Limb (tissue), 2 donors: ENCODE measurements at regions not wholly inside any gene's neighbourhood (a gene's known extent, or its start where the extent isn't known, plus 50 kb on each side); places are given as distances from the start of the nearest gene placed in this dataset.
"Not testable (repeated sequence)": the region's sequence is repeated elsewhere in the genome, so short reads cannot be mapped to it uniquely, and the experiment has no call there.

Experiments used
- DNase-seq, 2 donors: peaks; one replicate each; pipeline ENCODE4 v3.0.0-alpha.2; 2016; ENCODE audit errors: extremely low spot score in 2 of 2

DNA sequence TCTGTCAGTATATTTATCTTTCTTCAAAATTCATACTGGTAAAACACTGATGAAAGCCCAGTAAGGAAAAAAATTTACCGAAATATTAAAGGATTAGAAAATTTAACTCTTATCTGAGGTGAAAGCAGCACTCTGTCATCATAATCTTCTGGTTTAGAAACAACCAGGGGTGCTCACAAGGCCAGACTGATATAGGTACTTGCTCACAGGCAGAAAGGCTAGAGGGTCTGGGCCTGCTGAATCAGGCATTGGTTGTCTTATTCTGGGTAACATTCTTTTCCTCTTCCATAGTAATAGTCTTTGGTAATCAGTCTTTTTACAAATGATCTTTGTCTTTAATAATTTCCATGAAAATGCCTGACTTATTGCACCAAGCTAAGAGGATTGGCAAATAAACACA lies 221.4 kb upstream of the TFPI start:
- DNase-seq: no peak

DNA sequence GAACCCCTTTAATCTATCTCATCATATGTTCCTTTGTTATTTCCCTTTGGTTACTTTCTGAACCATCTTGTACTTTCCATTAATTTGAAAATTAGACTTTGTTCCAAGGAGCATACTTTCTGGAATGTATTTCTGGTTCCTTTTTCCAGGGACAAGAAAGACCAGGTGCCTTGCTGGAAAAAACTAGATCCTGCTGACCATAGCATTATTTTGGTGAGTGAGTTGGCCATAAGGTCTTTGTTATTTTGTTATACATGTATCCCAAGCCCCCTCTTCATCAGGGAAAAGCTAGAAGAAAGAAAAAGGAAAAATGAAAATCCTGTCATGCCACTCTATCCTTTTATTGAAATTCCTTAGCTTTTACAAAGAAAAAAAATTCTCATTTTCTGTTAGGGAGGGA lies 228.1 kb upstream of the TFPI start:
- no peak for DNase-seq

DNA sequence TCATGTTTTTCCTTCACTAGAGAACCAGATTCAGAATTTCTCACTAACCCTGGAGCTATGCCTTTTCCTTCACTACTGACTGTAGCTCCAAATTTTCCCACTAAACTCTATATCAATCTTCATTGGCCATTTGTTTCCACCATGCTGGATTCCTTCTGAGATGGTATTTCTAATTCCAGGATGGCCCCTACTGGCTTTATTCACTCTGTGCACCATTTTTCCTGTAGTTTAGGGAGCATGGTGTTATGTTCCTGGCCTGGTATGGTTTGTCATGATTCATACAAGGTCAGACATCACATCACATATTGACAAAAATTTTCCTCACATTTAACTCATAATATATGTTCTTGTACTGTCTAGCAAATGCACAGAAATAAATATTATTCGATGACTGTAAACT lies 229.2 kb upstream of the TFPI start:
- no peak for DNase-seq

DNA sequence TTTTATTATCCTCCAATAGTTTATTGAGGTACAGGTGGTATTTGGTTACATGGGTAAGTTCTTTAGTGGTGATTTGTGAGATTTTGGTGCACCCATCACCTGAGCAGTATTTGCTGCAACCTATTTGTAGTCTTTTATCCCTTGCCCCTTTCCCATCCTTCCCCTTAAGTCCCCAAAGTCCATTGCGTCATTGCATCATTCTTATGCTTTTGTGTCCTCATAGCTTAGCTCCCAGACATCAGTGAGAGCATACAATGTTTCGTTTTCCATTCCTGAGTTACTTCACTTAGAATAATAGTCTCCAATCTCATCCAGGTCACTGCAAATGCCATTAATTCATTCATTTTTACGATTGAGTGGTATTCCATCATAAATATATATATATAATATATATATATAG lies 229.9 kb upstream of the TFPI start:
- not testable (repeated sequence) for DNase-seq

DNA sequence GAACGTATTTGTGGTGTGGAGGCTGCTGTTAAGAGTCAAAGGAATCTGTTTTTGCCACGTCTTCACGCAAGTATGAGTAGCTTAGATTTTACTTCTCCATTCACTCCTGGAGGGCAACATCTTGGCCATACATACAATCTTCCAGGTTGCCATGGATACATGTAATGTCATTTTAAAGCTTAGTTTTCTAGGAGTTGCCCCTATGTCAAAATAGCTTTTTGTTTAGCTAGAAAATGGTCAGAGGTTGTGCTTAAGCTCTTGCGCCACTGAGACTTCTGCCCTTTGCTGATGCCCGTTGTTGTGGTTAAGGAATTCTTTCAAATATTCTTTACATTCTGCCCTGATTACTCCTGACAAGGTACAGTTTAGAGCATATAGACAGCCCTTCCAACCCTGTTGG lies 245.4 kb upstream of the TFPI start:
- DNase-seq: no peak

DNA sequence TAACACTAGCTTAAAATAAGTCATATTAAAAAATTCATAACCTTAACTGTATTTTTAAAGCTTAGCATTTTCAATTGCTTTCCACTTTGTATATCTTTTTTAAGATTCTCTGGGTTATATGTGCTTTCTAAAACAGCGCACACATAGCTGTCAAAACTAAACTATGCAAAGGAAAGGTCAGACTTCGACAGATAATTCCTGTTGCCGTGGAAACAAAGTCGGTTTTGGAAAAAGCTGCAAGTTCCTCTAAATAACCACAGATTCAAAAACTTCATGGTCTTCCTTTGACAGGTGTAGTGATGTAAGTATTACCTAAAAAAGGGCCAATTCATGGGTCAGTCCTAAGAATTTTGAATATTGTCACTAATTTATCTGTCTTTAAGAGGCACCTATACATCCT lies 249.6 kb upstream of the TFPI start:
- no peak for DNase-seq

DNA sequence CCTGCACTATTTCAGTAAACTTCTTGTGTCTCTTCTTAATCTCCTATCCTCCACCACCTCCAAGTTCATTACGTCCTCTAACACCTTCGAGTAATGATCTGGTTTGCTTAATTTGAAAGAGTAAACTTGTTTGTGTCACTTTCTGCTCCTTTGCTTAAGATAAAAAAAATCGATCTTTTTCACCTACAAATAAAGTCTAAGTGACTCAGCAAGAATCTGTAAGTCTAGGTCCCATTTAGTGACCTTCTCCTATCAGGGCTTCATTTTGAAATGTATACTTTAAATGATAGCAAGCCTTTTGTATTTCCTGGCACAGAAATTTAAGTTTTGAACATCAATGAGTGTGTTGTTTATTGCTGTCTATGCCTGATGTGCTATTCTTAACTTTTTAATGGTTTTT lies 260.9 kb upstream of the TFPI start:
- DNase-seq: no peak

DNA sequence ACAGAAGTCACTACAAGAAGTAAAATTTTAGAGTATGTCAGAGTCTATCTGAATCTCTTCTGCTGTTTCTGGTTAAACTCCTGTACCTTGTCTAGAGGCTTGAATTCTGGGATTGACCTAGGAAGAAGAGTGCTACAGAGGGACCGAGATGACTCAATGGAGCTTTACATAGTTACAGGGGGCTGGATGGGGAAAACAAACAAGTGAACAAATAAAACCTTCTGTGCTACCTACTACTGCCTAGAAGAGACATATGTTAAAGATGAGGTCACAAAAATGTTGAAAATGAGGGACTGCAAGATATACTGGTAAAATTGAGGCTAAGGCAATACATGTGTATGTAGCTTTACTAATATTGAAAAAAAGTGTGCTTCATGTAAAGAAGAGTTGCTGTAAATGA lies 265.4 kb upstream of the TFPI start:
- no peak for DNase-seq

DNA sequence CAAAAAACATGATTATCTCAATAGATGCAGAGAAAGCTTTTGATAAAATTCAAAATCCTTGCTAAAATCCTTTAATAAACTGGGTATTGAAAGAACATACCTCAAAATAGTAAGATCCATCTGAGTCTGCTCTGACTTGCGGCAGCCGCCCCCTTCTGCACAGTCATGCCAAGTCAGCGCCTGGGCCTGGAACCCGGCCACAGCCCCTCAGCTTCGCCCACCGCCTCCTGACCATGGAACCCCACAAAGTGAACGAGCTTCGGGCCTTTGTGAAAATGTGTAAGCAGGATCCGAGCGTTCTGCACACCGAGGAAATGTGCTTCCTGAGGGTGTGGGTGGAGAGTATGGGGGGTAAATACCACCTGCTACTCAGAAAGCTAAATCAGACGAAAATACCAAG lies 270.9 kb upstream of the TFPI start:
- no peak for DNase-seq

DNA sequence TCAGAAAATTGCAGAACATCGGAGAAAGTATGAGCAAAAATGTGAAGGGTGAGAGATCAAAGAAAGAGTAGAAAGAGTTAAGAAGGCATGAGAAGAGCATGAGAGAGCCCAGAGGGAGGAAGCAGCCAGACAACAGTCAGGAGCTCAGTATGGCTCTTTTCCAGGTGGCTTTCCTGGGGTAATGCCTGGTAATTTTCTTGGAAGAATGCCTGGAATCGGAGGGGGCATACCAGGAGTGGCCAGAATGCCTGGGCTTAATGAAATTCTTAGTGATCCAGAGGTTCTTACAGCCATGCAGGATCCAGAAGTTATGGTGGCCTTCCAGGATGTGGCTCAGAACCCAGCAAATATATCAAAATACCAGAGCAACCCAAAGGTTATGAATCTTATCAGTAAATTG lies 271.8 kb upstream of the TFPI start:
- no peak for DNase-seq

DNA sequence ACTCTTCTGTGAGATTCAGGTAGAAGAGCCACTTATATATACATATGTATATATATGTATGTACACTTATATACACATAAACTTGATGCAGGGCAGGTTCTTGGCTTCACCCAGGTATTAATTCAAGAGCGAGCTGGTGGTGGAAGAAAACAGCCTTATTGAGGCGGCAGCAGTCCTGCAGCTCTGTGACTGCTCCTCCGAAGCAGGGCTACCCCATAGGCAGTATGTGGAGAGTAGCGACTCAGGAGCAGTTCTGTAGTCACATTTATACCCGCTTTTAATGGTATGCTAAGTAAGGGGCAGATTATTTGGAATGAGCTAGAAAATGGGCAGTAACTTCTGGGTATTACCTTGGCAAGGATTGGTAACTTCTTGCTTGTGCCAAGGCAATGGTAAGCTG lies 280.6 kb upstream of the TFPI start:
- no peak for DNase-seq

DNA sequence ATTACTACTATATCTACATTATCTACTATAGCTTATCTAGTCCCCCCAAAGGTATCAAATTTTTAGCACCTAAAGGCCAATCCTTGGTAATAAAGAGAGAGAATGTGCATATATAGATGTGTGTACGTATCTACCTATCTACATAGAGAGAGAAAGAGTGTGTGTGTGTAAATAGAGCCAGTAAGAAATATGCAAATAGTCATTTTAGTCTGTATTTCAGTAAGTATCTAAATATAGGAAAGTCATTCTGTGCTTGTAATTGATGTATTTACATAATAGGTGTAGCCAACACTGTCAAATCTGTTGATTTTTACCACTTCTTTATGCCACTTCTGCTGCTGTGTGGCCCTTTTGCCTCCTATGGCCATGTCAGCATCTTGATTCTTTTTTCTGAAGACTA lies 284.5 kb upstream of the TFPI start:
- no peak for DNase-seq

DNA sequence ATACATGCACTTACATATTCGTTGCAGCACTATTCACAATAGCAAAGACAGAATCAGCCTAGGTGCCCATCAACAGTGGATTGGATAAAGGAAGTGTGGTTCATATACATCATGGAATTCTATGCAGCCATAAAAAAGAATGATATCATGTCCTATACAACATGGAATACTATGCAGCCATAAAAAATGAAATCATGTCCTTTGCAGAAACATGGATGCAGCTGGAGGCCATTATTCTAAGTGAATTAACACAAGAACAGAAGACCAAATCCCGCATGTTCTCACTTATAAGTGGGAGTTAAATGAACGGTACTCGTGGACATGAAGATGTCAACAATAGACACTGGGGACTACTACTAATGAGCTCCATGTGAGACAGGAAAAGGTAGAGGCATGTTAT lies 288.1 kb upstream of the TFPI start:
- DNase-seq: no peak

DNA sequence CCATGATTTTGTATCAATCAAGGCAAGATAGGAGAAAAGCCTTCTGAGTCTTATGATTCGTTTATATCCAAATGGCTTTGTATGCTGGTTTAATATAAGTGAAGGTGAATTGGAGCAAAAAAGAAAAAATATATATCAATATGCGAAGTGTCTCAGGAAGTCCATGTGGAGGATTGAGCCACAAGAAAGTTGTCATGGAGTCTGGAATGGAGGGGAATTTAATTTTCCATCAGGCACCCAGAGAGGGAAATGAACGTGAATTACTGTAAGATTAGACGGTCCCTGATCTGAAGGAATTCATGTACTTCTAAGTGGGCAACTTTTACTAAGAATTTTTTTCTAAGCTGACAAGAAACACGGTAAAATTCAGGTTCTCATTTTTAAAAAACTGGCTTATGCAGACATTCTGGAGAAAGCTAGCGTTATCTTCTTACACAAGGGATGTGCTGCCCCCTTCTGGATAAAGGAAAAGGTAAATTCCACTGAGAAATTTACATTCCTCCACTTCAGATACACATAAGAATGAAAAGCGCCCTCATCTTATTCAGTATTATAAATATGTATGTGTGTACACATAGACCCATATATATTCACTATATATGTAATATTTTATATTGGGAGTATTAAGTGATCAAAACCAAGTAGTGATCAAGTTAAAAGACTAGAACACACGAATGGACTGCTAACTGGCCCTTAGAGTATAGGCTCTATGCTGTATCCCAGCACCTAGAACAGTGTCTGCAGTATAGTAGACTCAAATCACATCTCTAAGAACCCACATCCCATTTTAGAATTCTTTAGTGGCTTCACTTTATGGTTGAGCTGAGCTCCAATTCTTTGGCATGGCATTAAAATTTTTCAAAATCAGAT lies 289.0 kb upstream of the TFPI start:
- DNase-seq: peak in 1 of 2 donors; percentile 60

DNA sequence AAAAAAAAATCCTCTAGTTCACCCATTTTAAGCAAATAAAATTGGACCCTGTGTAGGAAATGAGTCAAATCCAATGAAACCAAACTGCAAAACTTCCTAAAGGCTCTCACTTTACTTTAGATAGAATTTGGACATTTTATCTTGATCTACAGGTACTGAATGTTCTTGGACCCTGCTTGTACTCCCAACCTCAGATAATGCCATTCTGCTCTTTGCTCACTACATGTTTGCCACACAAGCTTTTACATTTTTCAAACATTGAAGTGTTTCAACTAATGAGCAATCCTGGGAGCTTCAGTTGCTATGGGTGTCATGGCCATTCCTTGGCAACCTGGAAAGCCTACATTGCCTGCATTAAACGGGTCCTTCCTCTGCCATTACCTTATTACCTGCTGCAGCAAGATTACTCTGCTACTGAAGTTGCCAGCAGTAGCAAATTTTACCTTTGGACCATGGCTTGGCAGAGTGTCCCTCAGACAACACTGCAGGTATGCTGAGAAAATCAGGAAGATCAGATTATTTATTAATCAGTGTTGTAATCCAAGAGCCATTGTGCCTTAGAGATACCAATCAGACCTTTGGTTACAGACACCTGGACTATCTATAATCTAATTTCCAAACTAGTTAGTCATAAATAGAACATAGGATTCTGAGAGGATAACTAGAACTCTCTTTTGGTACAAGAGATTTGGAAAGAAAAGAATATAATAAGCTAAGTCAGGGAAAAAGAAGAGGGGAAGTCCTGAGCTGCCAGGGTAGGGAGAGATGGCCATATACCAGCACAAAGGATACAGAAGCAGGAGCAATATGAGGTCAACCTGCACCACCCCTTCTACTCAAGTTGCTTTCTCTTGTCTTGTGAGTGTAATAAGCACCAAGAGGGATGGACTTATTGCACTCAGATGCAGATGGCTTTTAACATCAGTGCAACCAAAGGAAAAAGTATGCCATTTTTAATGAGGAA lies 293.3 kb upstream of the TFPI start:
- DNase-seq: no peak

DNA sequence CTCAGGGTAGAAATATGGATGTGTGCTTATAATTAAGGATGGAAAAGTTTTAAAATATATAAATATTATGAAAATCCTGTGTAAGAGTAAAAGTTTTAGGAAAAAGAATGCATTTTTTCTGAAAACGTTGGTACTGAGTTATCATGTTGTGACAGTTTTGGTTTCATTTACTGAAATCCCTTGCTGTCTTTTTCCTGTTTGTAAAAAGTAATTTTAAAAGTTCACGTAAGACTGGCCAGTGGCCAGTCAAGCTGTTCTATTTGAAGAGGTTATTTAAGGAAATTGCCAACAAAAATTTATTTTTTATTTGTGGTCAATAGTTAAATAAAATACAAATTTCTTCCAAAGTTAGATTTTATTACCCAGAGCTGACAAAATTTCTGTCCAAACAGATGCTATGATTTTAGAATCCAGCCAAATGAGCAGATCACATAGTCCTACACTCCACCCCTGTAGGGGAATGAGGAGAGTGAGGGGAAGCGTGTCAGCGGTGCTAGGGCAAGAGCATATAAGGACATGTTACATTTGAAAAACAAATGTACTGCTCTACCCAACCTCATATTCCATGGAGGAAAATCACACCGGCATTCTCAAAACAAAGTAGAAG lies 297.8 kb upstream of the TFPI start:
- DNase-seq: no peak

DNA sequence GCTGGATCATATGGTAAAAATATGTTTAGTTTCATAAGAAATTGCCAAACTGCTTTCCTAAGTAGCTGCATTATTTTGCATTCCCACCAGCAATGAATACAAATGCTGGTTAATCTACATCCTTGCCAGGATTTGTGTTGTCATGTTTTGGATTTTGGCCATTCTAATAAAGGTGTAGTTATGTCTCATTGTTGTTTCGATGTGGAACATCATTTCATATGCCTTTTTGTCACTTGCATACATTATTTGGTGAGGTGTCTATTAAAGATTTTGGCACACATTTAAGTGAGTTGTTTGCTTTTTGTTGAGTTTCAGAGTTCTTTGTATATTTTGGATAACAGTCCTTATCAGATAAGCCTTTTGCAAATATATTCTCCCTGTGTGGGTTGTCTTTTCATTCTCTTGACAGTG lies 299.2 kb upstream of the TFPI start:
- no peak for DNase-seq

DNA sequence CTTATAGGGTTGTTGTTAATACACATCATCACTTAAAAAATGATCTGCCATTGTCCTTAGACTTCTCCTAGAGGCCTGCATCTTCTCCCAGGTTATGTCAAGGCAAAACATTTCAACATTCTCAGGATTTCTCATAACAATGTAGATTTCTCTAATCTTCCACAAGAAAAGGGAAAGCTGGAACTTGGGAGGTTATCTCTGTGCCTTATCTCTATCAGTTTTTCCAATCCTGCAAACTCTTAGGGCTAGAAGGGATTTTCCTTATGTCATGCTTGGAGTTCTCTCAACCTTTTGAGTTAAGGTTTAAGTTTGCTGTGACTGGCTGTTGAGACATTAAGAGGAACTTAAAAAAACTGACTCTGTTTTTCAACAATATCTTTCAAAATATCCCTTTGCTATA lies 300.6 kb upstream of the TFPI start:
- no peak for DNase-seq

DNA sequence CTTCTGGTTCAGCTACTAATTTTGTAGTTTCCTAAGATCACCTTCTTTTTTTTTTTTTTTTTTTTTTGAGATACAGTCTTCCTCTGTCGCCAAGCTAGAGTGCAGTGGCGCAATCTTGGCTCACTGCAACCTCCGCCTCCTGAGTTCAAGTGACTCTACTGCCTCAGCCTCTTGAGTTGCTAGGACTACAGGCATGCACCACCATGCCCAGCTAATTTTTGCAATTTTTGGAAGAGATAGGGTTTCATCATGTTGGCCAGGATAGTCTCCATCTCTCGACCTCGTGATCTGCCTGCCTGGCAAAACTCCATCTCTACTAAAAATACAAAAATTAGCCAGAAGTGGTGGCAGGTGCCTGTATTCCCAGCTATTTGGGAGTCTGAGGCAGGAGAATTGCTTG lies 301.5 kb upstream of the TFPI start:
- DNase-seq: no peak

DNA sequence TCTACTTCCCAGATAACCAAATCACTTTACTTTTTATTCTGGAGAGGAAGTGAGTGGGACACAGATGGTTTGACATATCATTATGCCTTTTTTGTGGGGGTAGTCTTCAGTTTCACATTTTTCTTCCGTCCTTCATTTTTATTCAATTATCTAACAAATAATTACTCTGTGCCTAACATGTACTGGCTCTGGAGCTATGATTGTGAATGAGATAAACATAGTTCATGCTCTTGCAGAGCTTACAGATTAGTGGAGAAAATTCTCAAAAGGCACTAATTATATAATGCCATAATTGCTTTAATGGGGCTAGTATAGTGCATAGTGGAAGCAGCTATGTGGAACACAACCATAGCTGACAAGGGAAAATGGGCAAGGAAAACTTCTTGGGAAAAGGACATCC lies 303.6 kb upstream of the TFPI start:
- DNase-seq: no peak

DNA sequence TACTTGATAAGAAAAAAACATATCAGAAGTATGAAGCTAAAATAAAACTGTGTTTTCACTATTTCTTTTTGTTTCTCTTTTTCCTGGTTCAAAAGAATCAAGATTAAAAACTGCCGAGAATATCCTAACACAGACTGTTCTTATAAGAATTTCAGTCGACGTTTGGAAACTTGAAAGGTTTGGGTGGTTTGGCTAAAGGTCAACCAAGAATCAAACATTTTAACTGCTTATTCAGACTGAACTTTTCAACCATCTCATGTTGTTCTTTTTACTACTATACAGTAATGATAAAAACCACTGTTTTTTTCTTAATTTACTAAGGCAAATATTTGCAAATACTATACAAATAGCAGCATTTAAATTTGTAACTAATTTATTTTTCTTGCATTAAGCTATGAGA lies 308.5 kb upstream of the TFPI start:
- DNase-seq: no peak

DNA sequence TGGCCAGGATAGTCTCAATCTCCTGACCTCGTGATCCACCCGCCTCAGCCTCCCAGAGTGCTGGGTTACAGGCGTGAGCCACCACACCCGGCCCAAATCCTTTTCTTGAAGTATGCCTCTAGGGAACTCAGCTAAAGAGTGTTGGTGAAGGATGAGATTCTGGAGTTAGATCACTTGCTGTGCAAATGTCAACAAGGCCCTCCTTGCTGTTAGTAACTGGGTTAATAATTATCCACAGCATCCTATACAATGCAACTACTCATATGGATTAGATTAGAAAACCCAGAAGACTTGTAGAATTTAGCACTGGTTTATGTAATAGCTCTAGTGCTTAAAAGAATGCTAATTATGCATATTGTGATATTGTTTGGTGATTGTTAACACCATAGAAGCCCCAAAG lies 310.8 kb upstream of the TFPI start:
- DNase-seq: no peak
